Endothelial cell of umbilical vein (primary cell): ENCODE measurements at regions not wholly inside any gene's neighbourhood (a gene's known extent, or its start where the extent isn't known, plus 50 kb on each side); places are given as distances from the start of the nearest gene placed in this dataset.

Experiments used
- BruUV-seq: library from RNA; stranded (reverse); fragments of 400-500 nt; replicated peaks from 2 replicates; lab custom pipeline; 2021; lab: Mats Ljungman, UMichigan
- CTCF ChIA-PET: fragments of 300-600, 350-600 bp; sonication (Branson Sonifier 250); formaldehyde crosslinking; loops from one replicate; lab custom pipeline; 2021; ENCODE audit warnings: antibody characterized with exemption, inconsistent platforms; lab: Charles Lee
- POLR2A ChIA-PET: fragments of 300-600, 350-600 bp; sonication (Branson Sonifier 250); formaldehyde crosslinking; loops from one replicate; lab custom pipeline; 2021; ENCODE audit warnings: antibody characterized with exemption, inconsistent platforms; lab: Charles Lee
- DNase-seq: peaks from one replicate; pipeline ENCODE4 v3.0.0-alpha.2; 2011; ENCODE audit warnings: low read depth, low spot score
- FAIRE-seq: peaks from 2 replicates; lab custom pipeline; 2011; peaks lifted over from hg19 to GRCh38; lab: Jason Lieb, UNC
- H2AFZ ChIP-seq: 2 replicates; pipeline ENCODE4 v1.6.0; 2012; ENCODE audit warnings: low read depth, low read length, control low read depth, inconsistent platforms
- H3K27ac ChIP-seq: 2 replicates; pipeline ENCODE4 v1.5.1; 2011; ENCODE audit warnings: low read depth, mild to moderate bottlenecking, control low read depth, low read length, moderate library complexity; ENCODE audit not compliant: insufficient read depth
- H3K27me3 ChIP-seq, 2 experiments: 2 replicates each; pipeline versions ENCODE4 v1.6.0 to v1.6.1; 2011; ENCODE audit warnings: low read length in 2 of 2, mixed read lengths in 1 of 2; ENCODE audit not compliant: control insufficient read depth in 2 of 2, insufficient read depth in 2 of 2
- H3K36me3 ChIP-seq, 2 experiments: 2 replicates in 1 of 2; 3 replicates in 1 of 2; pipeline ENCODE4 v1.5.1; 2011; ENCODE audit warnings: low read length in 2 of 2, mild to moderate bottlenecking in 1 of 2, moderate library complexity in 1 of 2; ENCODE audit not compliant: control insufficient read depth in 2 of 2, insufficient read depth in 2 of 2; ENCODE audit errors: extremely low read depth in 1 of 2
- H3K4me1 ChIP-seq: 3 replicates; pipeline ENCODE4 v1.5.1; 2011; ENCODE audit warnings: mild to moderate bottlenecking, low read length; ENCODE audit not compliant: control insufficient read depth, insufficient read depth; ENCODE audit errors: extremely low read depth
- H3K4me2 ChIP-seq: 2 replicates; pipeline ENCODE4 v1.6.1; 2011; ENCODE audit warnings: low read length, control low read depth, mixed read lengths; ENCODE audit not compliant: insufficient read depth
- H3K4me3 ChIP-seq, 3 experiments: fragments of 200-600 bp in 1 of 3; sonication (generic), shearing (Covaris generic) in 1 of 3; replicated peaks in 1 of 3; 2 replicates each; pipeline ENCODE4 v1.5.1; 2011 to 2016; ENCODE audit warnings: control low read depth in 3 of 3, low read length in 3 of 3, mild to moderate bottlenecking in 2 of 3, inconsistent platforms in 1 of 3, low read depth in 1 of 3, moderate library complexity in 1 of 3; ENCODE audit not compliant: insufficient read depth in 1 of 3
- H3K79me2 ChIP-seq: 2 replicates; pipeline ENCODE4 v1.6.0; 2012; ENCODE audit warnings: low read length, inconsistent platforms; ENCODE audit not compliant: control insufficient read depth, insufficient read depth
- H3K9ac ChIP-seq: replicated peaks from 2 replicates; pipeline ENCODE3; 2011; ENCODE audit warnings: low read length, control low read depth; ENCODE audit not compliant: insufficient read depth; ENCODE audit errors: extremely low read depth
- H3K9me1 ChIP-seq: replicated peaks from 3 replicates; pipeline ENCODE4 v1.6.0; 2011; ENCODE audit warnings: mild to moderate bottlenecking, low read length; ENCODE audit not compliant: control insufficient read depth, insufficient read depth; ENCODE audit errors: extremely low read depth
- H3K9me3 ChIP-seq: replicated peaks from 2 replicates; pipeline ENCODE4 v1.5.1; 2012; ENCODE audit warnings: low read length, inconsistent platforms; ENCODE audit not compliant: control insufficient read depth, insufficient read depth
- H4K20me1 ChIP-seq: replicated peaks from 2 replicates; pipeline ENCODE3; 2011; ENCODE audit warnings: mild to moderate bottlenecking, low read length; ENCODE audit not compliant: control insufficient read depth, insufficient read depth; ENCODE audit errors: extremely low read depth
- EZH2 ChIP-seq: IDR thresholded peaks from 2 replicates; pipeline ENCODE4 v1.6.1; 2012; ENCODE audit warnings: borderline replicate concordance, low read depth, mild to moderate bottlenecking, moderate library complexity, low read length, inconsistent platforms; ENCODE audit not compliant: severe bottlenecking
- FOS ChIP-seq: IDR thresholded peaks from 2 replicates; pipeline ENCODE4 v1.6.1; 2011; ENCODE audit warnings: mild to moderate bottlenecking, low read length, moderate library complexity, borderline replicate concordance; ENCODE audit not compliant: insufficient read depth
- GATA2 ChIP-seq: IDR thresholded peaks from 2 replicates; pipeline ENCODE4 v1.7.0; 2011; ENCODE audit warnings: low read depth, mild to moderate bottlenecking, moderate library complexity, mixed read lengths, low read length; ENCODE audit not compliant: insufficient read length, insufficient read depth
- JUN ChIP-seq: IDR thresholded peaks from 2 replicates; pipeline ENCODE4 v1.6.1; 2011; ENCODE audit warnings: borderline replicate concordance, low read depth; ENCODE audit not compliant: insufficient read length, insufficient read depth
- MYC ChIP-seq: IDR thresholded peaks from one replicate; pipeline ENCODE4 v1.6.1; 2011; ENCODE audit warnings: mild to moderate bottlenecking, low read depth, low read length
- POLR2A ChIP-seq: IDR thresholded peaks from 2 replicates; pipeline ENCODE4 v1.6.1; 2012; ENCODE audit warnings: low read depth, mild to moderate bottlenecking, control low read depth, low read length
- POLR2AphosphoS5 ChIP-seq: IDR thresholded peaks from 2 replicates; pipeline ENCODE4 v1.6.1; 2012; ENCODE audit warnings: low read depth, mild to moderate bottlenecking, control low read depth, low read length, moderate library complexity; ENCODE audit not compliant: insufficient read depth
- dilution Hi-C: fragments of 300-500 bp; cut with MboI; formaldehyde crosslinking; loops from one replicate; pipeline ENCODE4 v1.15.0; 2019; ENCODE audit warnings: low sequenced_read_pairs; ENCODE audit not compliant: extremely low pct_ligation_motif_present
- intact Hi-C: fragments of 100-400 bp; cut with micrococcal nuclease; formaldehyde crosslinking; loops from one replicate; pipeline ENCODE4 v1.10.0; 2022
- TF ChIP-seq, protein P1 (sequence below): IDR thresholded peaks from 2 replicates; pipeline ENCODE4 v1.6.1; 2011; ENCODE audit not compliant: insufficient read depth, insufficient read length
- TF ChIP-seq, protein P2 (sequence below), 2 donors: IDR thresholded peaks; 1 replicate in 1 of 2; 2 replicates in 1 of 2; pipeline ENCODE4 v1.5.1; 2011; ENCODE audit warnings: low read length in 2 of 2, mild to moderate bottlenecking in 2 of 2, moderate library complexity in 2 of 2, control low read depth in 1 of 2, inconsistent platforms in 1 of 2, low read depth in 1 of 2; ENCODE audit not compliant: insufficient read depth in 1 of 2; ENCODE audit errors: extremely low read depth in 1 of 2

DNA sequence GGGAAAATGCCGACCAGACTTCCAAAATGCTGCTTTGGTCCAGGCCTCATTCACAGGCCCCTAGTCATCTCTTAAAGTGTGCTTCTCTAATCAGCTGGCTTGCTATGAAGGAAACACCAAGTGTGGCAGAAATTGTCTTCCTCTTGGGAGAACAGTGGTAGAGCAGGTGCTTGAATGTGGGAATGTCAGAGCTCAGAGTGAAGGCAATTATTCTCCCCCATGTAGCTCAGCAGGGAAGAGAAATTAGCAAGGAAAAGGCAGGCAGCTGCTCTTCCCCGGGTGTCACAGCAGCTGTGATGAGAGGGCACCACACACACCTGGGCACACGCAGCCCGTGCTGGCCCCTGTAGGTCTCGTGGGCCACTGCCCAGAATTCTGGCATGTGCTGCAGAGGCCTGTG is 358.5 kb downstream of the WDR72 start:
- BruUV-seq: no TSS peak
- Histone ChIP-seq H3K27ac (no peak overlapping the region), H3K27me3 (no peaks in the 10 kb centered on the region), H3K36me3 (no peaks in the 10 kb centered on the region), H3K4me2 (no peak overlapping the region), H3K9me1 (no peaks in the 10 kb centered on the region), H3K9ac (no peak overlapping the region), H3K4me3 (no peak overlapping the region), H3K4me1 (no peaks in the 10 kb centered on the region), H2AFZ (no peak overlapping the region), H4K20me1 (no peaks in the 10 kb centered on the region), H3K9me3 (no peaks in the 10 kb centered on the region), H3K79me2 (no peaks in the 10 kb centered on the region)
- ChIA-PET CTCF (no interaction called here), POLR2A (no interaction called here)
- no peak for FAIRE-seq
- intact Hi-C loops: no loop called here
- no peak for DNase-seq
- dilution Hi-C loops: no loop called here
- TF ChIP-seq POLR2A (no peak), MYC (no peak), EZH2 (no peak)

DNA sequence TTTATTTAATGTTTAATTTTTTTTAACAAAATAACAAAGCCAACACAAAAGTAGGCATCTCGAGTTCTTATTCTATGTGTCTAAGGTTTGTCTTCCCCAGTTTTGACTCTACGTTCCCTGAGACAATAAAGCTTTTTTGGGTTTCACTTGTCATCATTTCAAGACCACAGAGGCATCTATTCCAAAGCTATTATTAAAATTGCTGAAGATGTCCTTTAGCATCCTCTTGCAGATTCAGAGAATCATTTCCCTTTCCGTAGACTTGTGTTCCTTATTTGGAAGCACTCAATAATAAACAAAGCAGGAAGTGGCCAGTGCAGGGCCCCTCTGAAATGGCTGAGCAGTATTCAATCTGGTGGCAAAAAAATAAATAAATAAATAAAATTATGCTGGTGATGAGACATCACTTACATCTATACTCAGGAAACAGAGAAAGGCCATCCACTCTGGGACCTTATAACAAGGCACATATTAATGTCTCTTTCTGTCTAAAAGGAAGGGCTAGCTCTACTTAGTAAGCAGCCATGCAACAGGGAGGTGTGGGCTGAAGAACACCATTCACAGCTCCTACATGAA is 362.3 kb downstream of the WDR72 start:
- POLR2A ChIA-PET: no interaction called here
- intact Hi-C loops (no loop called here), dilution Hi-C loops (no loop called here)
- TF ChIP-seq, protein P1, sequence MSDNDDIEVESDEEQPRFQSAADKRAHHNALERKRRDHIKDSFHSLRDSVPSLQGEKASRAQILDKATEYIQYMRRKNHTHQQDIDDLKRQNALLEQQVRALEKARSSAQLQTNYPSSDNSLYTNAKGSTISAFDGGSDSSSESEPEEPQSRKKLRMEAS: no peak
- TF ChIP-seq GATA2 (no peak), MYC (no peak), POLR2AphosphoS5 (no peak), FOS (no peak), EZH2 (no peak), JUN (no peak), POLR2A (no peak)
- TF ChIP-seq, protein P2, sequence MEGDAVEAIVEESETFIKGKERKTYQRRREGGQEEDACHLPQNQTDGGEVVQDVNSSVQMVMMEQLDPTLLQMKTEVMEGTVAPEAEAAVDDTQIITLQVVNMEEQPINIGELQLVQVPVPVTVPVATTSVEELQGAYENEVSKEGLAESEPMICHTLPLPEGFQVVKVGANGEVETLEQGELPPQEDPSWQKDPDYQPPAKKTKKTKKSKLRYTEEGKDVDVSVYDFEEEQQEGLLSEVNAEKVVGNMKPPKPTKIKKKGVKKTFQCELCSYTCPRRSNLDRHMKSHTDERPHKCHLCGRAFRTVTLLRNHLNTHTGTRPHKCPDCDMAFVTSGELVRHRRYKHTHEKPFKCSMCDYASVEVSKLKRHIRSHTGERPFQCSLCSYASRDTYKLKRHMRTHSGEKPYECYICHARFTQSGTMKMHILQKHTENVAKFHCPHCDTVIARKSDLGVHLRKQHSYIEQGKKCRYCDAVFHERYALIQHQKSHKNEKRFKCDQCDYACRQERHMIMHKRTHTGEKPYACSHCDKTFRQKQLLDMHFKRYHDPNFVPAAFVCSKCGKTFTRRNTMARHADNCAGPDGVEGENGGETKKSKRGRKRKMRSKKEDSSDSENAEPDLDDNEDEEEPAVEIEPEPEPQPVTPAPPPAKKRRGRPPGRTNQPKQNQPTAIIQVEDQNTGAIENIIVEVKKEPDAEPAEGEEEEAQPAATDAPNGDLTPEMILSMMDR (IDR thresholded peaks at IDR 0.05; ENCODE audit: extremely low read depth in 1 of 2, insufficient read depth in 1 of 2, low read depth in 1 of 2, low read length in 2 of 2): no peak
- FAIRE-seq: no peak
- DNase-seq: no peak
- H2AFZ ChIP-seq: no peak overlapping the region
- no peak overlapping the region for H3K27ac ChIP-seq
- H3K4me3 ChIP-seq: no peak overlapping the region
- H3K9me3 ChIP-seq: no peaks in the 10 kb centered on the region
- H4K20me1 ChIP-seq: no peaks in the 10 kb centered on the region
- CTCF ChIA-PET: no interaction called here
- no peak overlapping the region for H3K9ac ChIP-seq
- no peaks in the 10 kb centered on the region for H3K9me1 ChIP-seq
- H3K27me3 ChIP-seq: no peaks in the 10 kb centered on the region
- H3K79me2 ChIP-seq: no peaks in the 10 kb centered on the region
- no peaks in the 10 kb centered on the region for H3K36me3 ChIP-seq
- no TSS peak for BruUV-seq
- no peak overlapping the region for H3K4me2 ChIP-seq
- H3K4me1 ChIP-seq: no peaks in the 10 kb centered on the region
